ENCODE measurements at regions not wholly inside any gene's neighbourhood (a gene's known extent, or its start where the extent isn't known, plus 50 kb on each side); places are given as distances from the start of the nearest gene placed in this dataset.

DNA sequence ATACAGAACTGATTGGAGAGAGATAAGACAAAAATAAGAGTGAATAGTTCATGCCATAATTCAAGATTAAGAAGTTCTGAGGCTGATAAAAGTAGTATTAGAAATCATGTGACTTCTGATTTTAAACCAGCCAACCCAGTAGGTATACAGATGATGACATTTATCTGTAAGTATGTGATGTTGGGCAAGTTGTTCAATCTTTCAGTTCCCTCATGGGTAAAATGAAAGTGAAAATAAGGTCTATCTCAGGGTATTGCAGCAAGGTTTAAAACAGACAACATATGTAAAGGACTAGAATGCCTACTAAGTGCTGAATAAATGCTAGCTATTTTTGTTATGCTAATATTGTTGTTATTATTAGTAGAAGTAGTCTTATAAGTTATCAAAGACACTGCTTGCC is 1055.7 kb downstream of the NAALADL2 start:
- TF ChIP-seq, protein P1, sequence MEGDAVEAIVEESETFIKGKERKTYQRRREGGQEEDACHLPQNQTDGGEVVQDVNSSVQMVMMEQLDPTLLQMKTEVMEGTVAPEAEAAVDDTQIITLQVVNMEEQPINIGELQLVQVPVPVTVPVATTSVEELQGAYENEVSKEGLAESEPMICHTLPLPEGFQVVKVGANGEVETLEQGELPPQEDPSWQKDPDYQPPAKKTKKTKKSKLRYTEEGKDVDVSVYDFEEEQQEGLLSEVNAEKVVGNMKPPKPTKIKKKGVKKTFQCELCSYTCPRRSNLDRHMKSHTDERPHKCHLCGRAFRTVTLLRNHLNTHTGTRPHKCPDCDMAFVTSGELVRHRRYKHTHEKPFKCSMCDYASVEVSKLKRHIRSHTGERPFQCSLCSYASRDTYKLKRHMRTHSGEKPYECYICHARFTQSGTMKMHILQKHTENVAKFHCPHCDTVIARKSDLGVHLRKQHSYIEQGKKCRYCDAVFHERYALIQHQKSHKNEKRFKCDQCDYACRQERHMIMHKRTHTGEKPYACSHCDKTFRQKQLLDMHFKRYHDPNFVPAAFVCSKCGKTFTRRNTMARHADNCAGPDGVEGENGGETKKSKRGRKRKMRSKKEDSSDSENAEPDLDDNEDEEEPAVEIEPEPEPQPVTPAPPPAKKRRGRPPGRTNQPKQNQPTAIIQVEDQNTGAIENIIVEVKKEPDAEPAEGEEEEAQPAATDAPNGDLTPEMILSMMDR (IDR thresholded peaks at IDR 0.05; ENCODE audit: extremely low read depth, insufficient read depth, missing control alignments) = no peak
- in situ Hi-C loops (cut with MboI; ENCODE audit: low pct_unique_long_range_greater_than_20kb, low sequenced_read_pairs, unreplicated experiment) = no loop called here
- no peak for DNase-seq (ENCODE audit: low spot score)

DNA sequence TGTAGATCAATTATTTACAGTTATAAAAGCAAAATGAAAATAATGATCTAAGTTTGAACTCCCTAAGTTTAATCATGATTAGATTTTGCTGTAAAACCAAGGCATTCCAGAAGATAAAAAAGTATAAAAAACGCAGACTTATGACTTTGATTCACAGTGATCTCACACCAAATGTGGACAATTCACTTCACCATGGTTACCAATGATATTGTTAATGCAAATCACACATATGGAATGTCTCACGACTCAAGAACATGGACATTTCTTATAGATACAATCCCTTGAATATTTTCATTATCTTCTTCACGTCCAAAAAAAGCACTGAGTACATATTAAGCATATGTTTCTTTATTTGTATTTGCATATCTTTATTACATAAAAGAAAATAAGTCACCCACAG is 1054.2 kb downstream of the NAALADL2 start:
- no peak for DNase-seq (ENCODE audit: low spot score)
- TF ChIP-seq, protein P1 (IDR thresholded peaks at IDR 0.05; ENCODE audit: extremely low read depth, insufficient read depth, missing control alignments) = no peak
- in situ Hi-C loops (cut with MboI; ENCODE audit: low pct_unique_long_range_greater_than_20kb, low sequenced_read_pairs, unreplicated experiment) = no loop called here

DNA sequence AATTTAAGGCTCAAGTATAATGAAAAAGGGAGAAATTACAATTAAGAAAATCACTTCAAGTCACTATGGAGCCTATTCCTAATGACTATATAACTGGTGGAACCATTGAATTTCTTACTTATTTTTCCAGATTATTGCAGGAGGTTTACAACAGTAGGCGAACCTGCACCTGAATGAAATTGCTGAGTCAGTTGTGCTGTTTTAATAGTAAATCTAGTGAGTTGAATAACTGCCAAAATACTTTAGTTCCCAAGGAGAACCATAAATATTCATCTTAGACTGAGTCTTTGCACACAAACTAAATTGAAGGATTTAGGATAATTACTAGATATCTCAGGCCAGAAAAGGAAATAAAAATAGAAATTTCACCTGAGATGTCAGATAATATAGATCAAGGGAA is 1052.8 kb downstream of the NAALADL2 start:
- DNase-seq (ENCODE audit: low spot score) = no peak
- TF ChIP-seq, protein P1 (IDR thresholded peaks at IDR 0.05; ENCODE audit: extremely low read depth, insufficient read depth, missing control alignments) = no peak
- in situ Hi-C loops (cut with MboI; ENCODE audit: low pct_unique_long_range_greater_than_20kb, low sequenced_read_pairs, unreplicated experiment) = no loop called here

DNA sequence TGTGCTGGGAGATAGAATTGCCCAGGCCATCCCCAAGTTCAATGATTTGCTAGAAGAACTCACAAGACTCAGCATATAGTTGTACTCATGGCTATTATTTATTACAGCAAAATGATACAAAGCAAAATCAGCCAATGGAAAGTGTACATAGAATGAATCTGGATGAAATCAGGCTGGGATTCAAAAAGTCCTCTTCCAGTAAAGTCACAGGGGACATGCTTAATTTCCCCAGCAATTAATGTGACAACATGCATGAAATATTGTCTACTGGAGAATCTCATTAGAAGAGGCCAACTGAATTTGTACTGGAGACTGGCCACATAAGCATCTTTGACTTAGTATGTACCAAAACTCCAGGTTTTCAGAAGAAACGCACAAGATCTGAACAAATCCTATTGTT is 1043.1 kb downstream of the NAALADL2 start:
- TF ChIP-seq, protein P1 (IDR thresholded peaks at IDR 0.05; ENCODE audit: extremely low read depth, insufficient read depth, missing control alignments) = no peak
- in situ Hi-C loops (cut with MboI; ENCODE audit: low pct_unique_long_range_greater_than_20kb, low sequenced_read_pairs, unreplicated experiment) = no loop called here
- DNase-seq (ENCODE audit: low spot score) = no peak

DNA sequence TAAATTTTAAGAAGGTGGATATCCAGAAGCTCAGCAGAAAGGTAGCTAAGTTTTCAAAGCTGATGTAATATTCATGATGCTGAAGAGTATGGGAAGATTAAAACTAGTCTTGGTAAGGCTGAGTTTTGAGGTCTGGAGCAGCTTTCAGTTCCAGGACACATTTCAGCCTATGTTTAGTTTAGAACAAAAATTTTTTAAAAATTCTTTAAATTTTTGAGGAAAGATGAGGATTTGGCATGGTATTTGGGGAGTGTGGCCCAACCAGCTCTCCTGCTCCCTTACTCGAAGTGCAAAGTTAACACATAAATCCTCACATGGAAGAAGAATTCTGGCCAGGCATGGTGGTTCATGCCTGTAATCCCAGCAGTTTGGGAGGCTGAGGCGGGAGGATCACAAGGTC is 1039.1 kb downstream of the NAALADL2 start:
- DNase-seq (ENCODE audit: low spot score) = no peak
- in situ Hi-C loops (cut with MboI; ENCODE audit: low pct_unique_long_range_greater_than_20kb, low sequenced_read_pairs, unreplicated experiment) = no loop called here
- TF ChIP-seq, protein P1 (IDR thresholded peaks at IDR 0.05; ENCODE audit: extremely low read depth, insufficient read depth, missing control alignments) = no peak

DNA sequence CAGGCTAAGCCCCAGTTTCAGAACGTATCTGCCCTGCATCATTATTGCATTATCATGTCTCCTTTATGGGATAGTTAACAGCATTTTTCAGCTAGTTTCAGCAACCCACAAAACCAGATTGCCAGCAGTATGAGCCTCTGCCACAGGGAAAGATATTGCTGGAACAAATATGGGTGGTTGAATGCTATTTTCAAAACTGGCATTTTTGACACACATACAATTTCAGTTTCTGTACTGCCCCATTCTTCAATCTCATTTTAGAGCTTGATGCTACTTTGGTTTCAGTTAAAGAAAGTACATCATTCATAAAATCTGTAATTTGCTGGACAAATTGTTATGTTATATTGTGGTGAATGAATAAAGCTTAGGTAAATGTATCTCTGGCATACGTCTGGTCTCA is 1037.5 kb downstream of the NAALADL2 start:
- in situ Hi-C loops (cut with MboI; ENCODE audit: low pct_unique_long_range_greater_than_20kb, low sequenced_read_pairs, unreplicated experiment) = no loop called here

More for the DNA sequence above, 1037.5 kb downstream of the NAALADL2 start:
- TF ChIP-seq, protein P1 (IDR thresholded peaks at IDR 0.05; ENCODE audit: extremely low read depth, insufficient read depth, missing control alignments) = no peak
- no peak for DNase-seq (ENCODE audit: low spot score)

Measured in GM13977 (cell line).